CD8-positive, alpha-beta memory T cell (primary cell): ENCODE measurements at regions not wholly inside any gene's neighbourhood (a gene's known extent, or its start where the extent isn't known, plus 50 kb on each side); places are given as distances from the start of the nearest gene placed in this dataset.
A peak's percentile ranks its signal among the peaks of the same experiment; 100 is the strongest.
"Not testable (repeated sequence)": the region's sequence is repeated elsewhere in the genome, so short reads cannot be mapped to it uniquely, and the experiment has no call there.

Experiments
- CTCF ChIA-PET: fragments of 350-600 bp; sonication (Branson Sonifier 250); formaldehyde crosslinking; loops from one replicate; lab custom pipeline; 2021; ENCODE audit warnings: antibody characterized with exemption; lab: Charles Lee
- POLR2A ChIA-PET: fragments of 350-600 bp; sonication (Branson Sonifier 250); formaldehyde crosslinking; loops from one replicate; lab custom pipeline; 2021; ENCODE audit warnings: antibody characterized with exemption; lab: Charles Lee
- DNase-seq, 5 donors: peaks; one replicate each; pipeline versions ENCODE4 v3.0.0 to v3.0.0-alpha.2; 2020 to 2022; ENCODE audit warnings: mixed read lengths in 1 of 5
- H3K27ac ChIP-seq: one replicate; pipeline ENCODE4 v1.7.0; 2013; ENCODE audit warnings: low read depth, mild to moderate bottlenecking, low read length, moderate library complexity
- H3K27me3 ChIP-seq: 2 replicates; pipeline ENCODE4 v1.7.0; 2013; ENCODE audit warnings: low read length, mild to moderate bottlenecking; ENCODE audit not compliant: insufficient read depth, poor library complexity, severe bottlenecking
- H3K36me3 ChIP-seq: 2 replicates; pipeline ENCODE4 v1.7.0; 2013; ENCODE audit warnings: mild to moderate bottlenecking, low read length, moderate library complexity; ENCODE audit not compliant: insufficient read depth
- H3K4me1 ChIP-seq: 2 replicates; pipeline ENCODE4 v1.7.0; 2013; ENCODE audit warnings: mild to moderate bottlenecking, low read length, moderate library complexity; ENCODE audit not compliant: insufficient read depth
- H3K4me3 ChIP-seq: 2 replicates; pipeline ENCODE4 v1.7.0; 2013; ENCODE audit warnings: mild to moderate bottlenecking, low read length
- H3K9me3 ChIP-seq: 2 replicates; pipeline ENCODE4 v1.7.0; 2013; ENCODE audit warnings: mild to moderate bottlenecking, low read length
- H3K27ac Mint-ChIP-seq, 8 donors: one replicate each; pipeline ENCODE4 v1.8.0; 2020 to 2021; ENCODE audit warnings: mixed read lengths in 8 of 8, mild to moderate bottlenecking in 6 of 8, inconsistent platforms in 3 of 8, moderate library complexity in 3 of 8
- H3K27me3 Mint-ChIP-seq, 2 donors: one replicate each; pipeline ENCODE4 v1.8.0; 2020 to 2021; ENCODE audit warnings: mixed read lengths in 2 of 2, mild to moderate bottlenecking in 1 of 2, moderate library complexity in 1 of 2
- H3K36me3 Mint-ChIP-seq, 3 donors: one replicate each; pipeline ENCODE4 v1.8.0; 2020 to 2021; ENCODE audit warnings: mixed read lengths in 3 of 3, inconsistent platforms in 1 of 3, mild to moderate bottlenecking in 1 of 3
- H3K4me1 Mint-ChIP-seq, 3 donors: one replicate each; pipeline ENCODE4 v1.8.0; 2020 to 2021; ENCODE audit warnings: mixed read lengths in 3 of 3, inconsistent platforms in 1 of 3, mild to moderate bottlenecking in 1 of 3
- H3K4me3 Mint-ChIP-seq, 7 donors: one replicate each; pipeline ENCODE4 v1.8.0; 2020 to 2021; ENCODE audit warnings: mixed read lengths in 7 of 7, mild to moderate bottlenecking in 6 of 7, moderate library complexity in 4 of 7, inconsistent platforms in 2 of 7
- H3K9me3 Mint-ChIP-seq, 5 donors: one replicate each; pipeline ENCODE4 v1.8.0; 2020 to 2022; ENCODE audit warnings: mixed read lengths in 5 of 5, mild to moderate bottlenecking in 3 of 5, moderate library complexity in 2 of 5, inconsistent platforms in 1 of 5

DNA sequence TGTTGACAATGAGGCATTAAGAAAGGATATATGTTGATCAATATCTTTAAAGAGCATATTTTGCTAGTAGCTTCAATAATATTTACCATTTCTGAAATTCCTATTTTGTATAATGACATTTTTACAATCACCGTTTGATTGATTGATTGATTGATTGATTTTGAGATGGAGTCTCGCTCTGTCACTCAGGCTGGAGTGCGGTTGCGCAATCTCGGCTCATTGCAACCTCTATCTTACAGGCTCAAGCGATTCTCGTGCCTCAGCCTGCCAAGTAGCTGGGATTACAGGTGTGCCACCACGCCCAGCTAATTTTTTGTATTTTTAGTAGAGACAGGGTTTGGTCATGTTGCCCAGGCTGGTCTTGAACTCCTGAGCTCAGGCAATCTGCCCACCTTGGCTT lies 150.9 kb upstream of the TEX13D start:
- POLR2A ChIA-PET, H3K27me3 ChIP-seq, H3K36me3 Mint-ChIP-seq, H3K4me3 ChIP-seq, H3K27ac Mint-ChIP-seq, H3K4me1 Mint-ChIP-seq, DNase-seq, H3K4me3 Mint-ChIP-seq, H3K9me3 Mint-ChIP-seq, H3K4me1 ChIP-seq, H3K27ac ChIP-seq, CTCF ChIA-PET, H3K27me3 Mint-ChIP-seq, H3K36me3 ChIP-seq, H3K9me3 ChIP-seq: not testable (repeated sequence)

DNA sequence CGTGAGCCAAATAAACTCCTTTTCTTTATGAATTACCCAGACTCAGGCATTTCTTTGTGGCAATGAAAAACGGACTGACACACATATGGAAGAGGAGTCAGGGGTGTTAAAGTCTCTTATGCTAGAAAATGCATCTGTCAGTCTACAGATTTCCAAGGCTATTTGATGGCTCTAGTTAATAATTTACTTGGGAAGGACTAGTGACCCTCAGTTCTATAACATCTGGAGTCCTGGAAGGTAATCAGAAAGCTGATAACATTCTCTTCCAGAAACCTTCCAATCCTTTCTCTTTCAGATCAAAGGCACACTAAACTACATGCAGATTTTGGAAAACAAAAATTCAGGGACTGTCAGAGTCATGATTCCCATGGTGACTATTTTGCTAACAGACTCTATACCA lies 142.0 kb upstream of the TEX13D start:
- Histone ChIP-seq H3K4me1 (no peaks in the 10 kb centered on the region), H3K27ac (no peak overlapping the region), H3K4me3 (no peak overlapping the region), H3K9me3 (no peaks in the 10 kb centered on the region), H3K36me3 (no peaks in the 10 kb centered on the region), H3K27me3 (no peaks in the 10 kb centered on the region)
- Mint-ChIP-seq H3K36me3 (no peaks in the 10 kb centered on the region), H3K9me3 (no peaks in the 10 kb centered on the region), H3K4me3 (no peak overlapping the region), H3K27ac (no peak overlapping the region), H3K27me3 (peaks cover 3 to 6% of the 10 kb centered on the region in 2 donors), H3K4me1 (no peaks in the 10 kb centered on the region)
- DNase-seq = no peak
- CTCF ChIA-PET = no interaction called here
- POLR2A ChIA-PET = no interaction called here

DNA sequence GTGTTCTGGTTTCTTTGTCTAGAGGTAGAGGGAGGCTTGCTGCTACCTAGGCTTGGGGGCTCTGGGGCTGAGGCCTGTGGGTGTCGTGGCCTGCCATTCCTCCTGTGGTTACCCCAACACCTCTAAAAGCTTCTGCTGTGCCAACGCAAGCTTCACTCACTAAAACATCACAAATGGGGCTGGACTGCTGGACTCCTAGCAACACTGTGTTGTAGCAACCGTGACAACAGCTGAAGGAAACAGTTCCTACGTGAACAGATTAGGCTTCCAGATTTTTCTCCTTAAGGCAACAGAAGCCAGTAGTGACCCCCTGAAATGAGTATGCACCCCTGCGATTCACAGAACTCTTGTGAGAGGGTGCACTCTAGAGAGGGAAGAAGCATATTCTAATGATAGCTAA lies 138.3 kb upstream of the TEX13D start:
- POLR2A ChIA-PET = no interaction called here

DNA sequence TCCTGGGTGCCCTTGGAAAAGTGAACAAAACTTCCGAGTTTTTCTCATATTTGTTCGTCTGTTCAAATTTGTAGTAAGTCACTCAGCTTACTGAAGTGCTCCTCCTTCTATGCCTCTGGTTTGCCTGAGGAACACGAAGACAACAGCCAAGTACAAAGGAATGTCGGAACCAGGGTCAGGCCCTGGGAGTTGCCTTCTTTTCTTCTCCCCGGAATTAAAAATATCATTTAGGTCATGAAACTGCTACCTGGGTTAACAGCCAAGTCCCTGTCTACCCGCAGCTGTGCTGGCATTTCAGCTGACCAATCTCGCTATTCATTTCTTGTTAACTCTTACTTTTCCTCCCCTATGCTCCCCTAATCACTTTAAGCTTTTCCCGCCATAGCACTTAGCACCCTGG lies 137.6 kb upstream of the TEX13D start:
- Mint-ChIP-seq H3K4me3 (no peak overlapping the region), H3K27ac (no peak overlapping the region), H3K9me3 (no peaks in the 10 kb centered on the region), H3K4me1 (no peaks in the 10 kb centered on the region), H3K27me3 (peaks cover 0 to 9% of the 10 kb centered on the region in 2 donors), H3K36me3 (peaks cover 0 to 4% (median 0%) of the 10 kb centered on the region in 3 donors)
- no peaks in the 10 kb centered on the region for H3K27me3 ChIP-seq
- no peak for DNase-seq
- no peaks in the 10 kb centered on the region for H3K4me1 ChIP-seq
- no peaks in the 10 kb centered on the region for H3K36me3 ChIP-seq
- ChIA-PET POLR2A (no interaction called here), CTCF (no interaction called here)
- H3K27ac ChIP-seq = no peak overlapping the region
- H3K9me3 ChIP-seq = no peaks in the 10 kb centered on the region
- H3K4me3 ChIP-seq = no peak overlapping the region

More for the DNA sequence above, 138.3 kb upstream of the TEX13D start:
- Histone ChIP-seq H3K9me3 (no peaks in the 10 kb centered on the region), H3K27ac (no peak overlapping the region), H3K4me1 (no peaks in the 10 kb centered on the region), H3K36me3 (no peaks in the 10 kb centered on the region), H3K4me3 (no peak overlapping the region), H3K27me3 (no peaks in the 10 kb centered on the region)
- H3K9me3 Mint-ChIP-seq = no peaks in the 10 kb centered on the region
- peaks cover 0 to 6% of the 10 kb centered on the region in 2 donors for H3K27me3 Mint-ChIP-seq
- no peak overlapping the region for H3K27ac Mint-ChIP-seq
- CTCF ChIA-PET = no interaction called here
- H3K36me3 Mint-ChIP-seq = peaks cover 0 to 4% (median 0%) of the 10 kb centered on the region in 3 donors
- no peak for DNase-seq
- no peak overlapping the region for H3K4me3 Mint-ChIP-seq
- H3K4me1 Mint-ChIP-seq = no peaks in the 10 kb centered on the region

DNA sequence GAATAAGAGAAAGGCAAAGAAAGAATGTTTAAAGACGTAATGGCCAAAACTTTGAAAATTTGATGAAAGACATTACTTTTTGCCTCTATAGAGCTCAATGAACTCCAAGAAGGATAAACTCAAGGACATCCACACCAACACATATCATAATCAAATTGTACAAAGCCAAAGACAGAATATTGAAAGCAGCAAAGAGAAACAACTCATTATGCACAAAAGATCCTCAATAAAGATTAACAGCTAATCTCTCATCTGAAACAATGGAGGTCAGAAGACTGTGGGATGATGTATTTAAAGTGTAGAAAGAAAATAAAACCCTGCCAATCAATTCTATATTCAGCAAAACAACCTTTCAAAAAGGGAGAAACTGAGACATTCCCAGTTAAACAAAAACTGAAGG lies 129.1 kb upstream of the TEX13D start:
- Mint-ChIP-seq H3K9me3 (peaks cover 2 to 8% (median 6%) of the 10 kb centered on the region in 5 donors), H3K27me3 (peaks cover 0 to 8% of the 10 kb centered on the region in 2 donors), H3K36me3 (peaks cover 0 to 12% (median 0%) of the 10 kb centered on the region in 3 donors), H3K4me1 (no peaks in the 10 kb centered on the region), H3K27ac (no peak overlapping the region), H3K4me3 (no peak overlapping the region)
- H3K36me3 ChIP-seq = no peaks in the 10 kb centered on the region
- CTCF ChIA-PET = interaction anchor here (1.6 kb wide), 1 partner anchor 25 kb away, joined by 3 read pairs; no protein-coding TSS in a partner anchor
- no peaks in the 10 kb centered on the region for H3K4me1 ChIP-seq
- H3K9me3 ChIP-seq = peaks cover 5% of the 10 kb centered on the region
- POLR2A ChIA-PET = no interaction called here
- DNase-seq = no peak
- no peaks in the 10 kb centered on the region for H3K27me3 ChIP-seq
- no peak overlapping the region for H3K4me3 ChIP-seq
- H3K27ac ChIP-seq = no peak overlapping the region

DNA sequence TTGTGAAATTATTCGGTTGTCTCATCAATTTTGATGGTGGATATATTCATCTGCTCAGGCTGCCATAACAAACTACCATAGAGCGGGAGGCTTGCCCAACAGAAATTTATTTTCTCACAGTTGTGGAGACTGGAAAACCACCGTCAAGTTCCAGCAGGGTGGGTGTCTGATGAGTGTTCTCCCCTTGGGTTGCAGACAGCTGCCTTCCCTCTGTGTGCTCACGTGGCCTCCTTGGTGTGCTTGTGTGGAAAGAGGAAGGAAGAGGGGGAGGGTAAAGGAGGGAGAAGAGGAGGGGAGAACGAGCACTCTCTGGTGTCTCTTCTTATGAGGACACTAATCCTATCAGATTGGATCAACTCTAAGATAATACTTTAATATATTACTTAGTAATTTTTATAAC lies 123.8 kb upstream of the TEX13D start:
- Mint-ChIP-seq H3K27ac (no peak overlapping the region), H3K36me3 (peaks cover 0 to 1% (median 0%) of the 10 kb centered on the region in 3 donors), H3K9me3 (peaks cover 0 to 2% (median 0%) of the 10 kb centered on the region in 5 donors), H3K4me3 (no peak overlapping the region), H3K4me1 (peaks cover 16 to 19% (median 18%) of the 10 kb centered on the region in 3 donors), H3K27me3 (no peaks in the 10 kb centered on the region)
- Histone ChIP-seq H3K4me1 (peaks cover 18% of the 10 kb centered on the region), H3K36me3 (no peaks in the 10 kb centered on the region), H3K4me3 (no peak overlapping the region), H3K27ac (no peak overlapping the region), H3K27me3 (no peaks in the 10 kb centered on the region), H3K9me3 (no peaks in the 10 kb centered on the region)
- DNase-seq = no peak
- ChIA-PET POLR2A (no interaction called here), CTCF (no interaction called here)

DNA sequence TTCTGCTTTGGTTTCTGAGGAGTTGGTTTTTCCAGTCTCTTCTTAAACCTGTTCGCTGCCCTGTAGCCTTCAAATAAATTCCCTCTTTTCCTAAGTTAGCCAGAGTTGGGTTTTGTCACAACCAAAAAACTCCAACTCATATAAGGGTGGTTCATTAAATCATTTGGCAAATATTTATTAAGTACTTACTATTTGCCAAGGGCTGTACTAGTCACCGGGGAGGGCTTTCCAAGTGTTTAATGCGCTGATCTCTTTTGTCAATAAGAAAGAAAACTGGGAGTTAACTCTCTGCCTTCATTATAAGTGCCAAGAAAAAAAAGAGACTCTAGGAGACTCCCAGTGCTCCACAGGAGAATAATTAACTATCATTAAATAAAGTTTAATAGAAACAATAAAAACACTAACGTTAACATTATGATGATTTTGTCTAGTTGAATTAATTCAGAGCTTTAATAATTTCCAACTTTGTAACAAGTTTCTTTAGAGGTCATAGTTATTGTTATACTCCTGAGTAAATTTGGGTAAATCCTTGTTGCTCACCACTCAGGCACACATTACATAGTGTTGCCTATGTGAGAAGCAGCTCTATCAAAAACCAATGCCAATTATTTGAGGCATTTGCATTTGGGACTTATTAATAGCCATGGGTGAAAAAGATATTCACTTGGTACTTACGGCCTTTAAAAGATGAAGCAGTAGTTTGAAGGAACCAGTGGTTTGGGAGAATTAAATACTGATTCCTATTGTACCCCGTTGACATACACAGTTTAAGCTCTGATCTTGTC lies 122.5 kb upstream of the TEX13D start:
- no peak for DNase-seq
- Histone ChIP-seq H3K4me3 (no peak overlapping the region), H3K4me1 (peaks cover 25% of the 10 kb centered on the region), H3K27ac (no peak overlapping the region), H3K9me3 (no peaks in the 10 kb centered on the region), H3K27me3 (no peaks in the 10 kb centered on the region), H3K36me3 (no peaks in the 10 kb centered on the region)
- peaks cover 22 to 27% (median 26%) of the 10 kb centered on the region in 3 donors for H3K4me1 Mint-ChIP-seq
- no peak overlapping the region for H3K27ac Mint-ChIP-seq
- no peaks in the 10 kb centered on the region for H3K9me3 Mint-ChIP-seq
- ChIA-PET CTCF (interaction anchor here (1.1 kb wide), 1 partner anchor 11 kb away, joined by 4 read pairs; no protein-coding TSS in a partner anchor), POLR2A (no interaction called here)
- peaks cover 0 to 1% (median 0%) of the 10 kb centered on the region in 3 donors for H3K36me3 Mint-ChIP-seq
- H3K27me3 Mint-ChIP-seq = no peaks in the 10 kb centered on the region
- H3K4me3 Mint-ChIP-seq = no peak overlapping the region

DNA sequence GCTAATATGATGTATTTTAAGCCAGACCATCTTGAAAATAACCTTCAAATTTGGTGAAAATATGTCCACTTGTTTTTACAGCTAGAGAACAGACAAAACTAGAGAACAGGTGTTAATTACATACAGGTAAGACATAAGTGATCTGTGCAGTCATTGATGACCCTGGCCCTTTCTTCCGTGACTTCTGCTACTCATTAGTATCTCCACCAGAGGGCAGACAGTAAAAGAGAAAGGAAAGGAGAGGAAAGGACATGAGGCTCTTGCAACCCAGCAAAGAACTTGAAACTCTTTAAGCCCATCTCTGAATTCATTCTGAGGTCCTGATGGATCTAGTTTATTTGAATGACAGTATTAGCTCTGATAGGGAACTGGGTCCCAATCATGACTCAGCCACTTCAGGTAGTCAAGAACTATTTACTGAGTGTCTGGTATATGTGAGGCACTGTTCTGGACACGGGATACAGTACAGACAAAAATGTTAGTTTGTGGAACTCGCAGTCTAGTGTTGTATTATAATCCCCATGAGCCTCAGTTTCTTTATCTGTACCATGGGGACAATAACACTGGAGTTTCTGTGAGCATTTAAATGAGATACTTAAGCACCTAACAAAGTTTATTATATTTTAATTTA lies 121.0 kb upstream of the TEX13D start:
- Histone ChIP-seq H3K9me3 (no peaks in the 10 kb centered on the region), H3K36me3 (no peaks in the 10 kb centered on the region), H3K4me1 (peaks cover 39% of the 10 kb centered on the region), H3K27ac (no peak overlapping the region), H3K4me3 (no peak overlapping the region), H3K27me3 (no peaks in the 10 kb centered on the region)
- Mint-ChIP-seq H3K27ac (peak overlapping the region in 2 of 8 donors; percentile 16 to 59), H3K36me3 (peaks cover 0 to 1% (median 0%) of the 10 kb centered on the region in 3 donors), H3K4me3 (no peak overlapping the region), H3K4me1 (peaks cover 37 to 41% (median 40%) of the 10 kb centered on the region in 3 donors), H3K9me3 (no peaks in the 10 kb centered on the region), H3K27me3 (no peaks in the 10 kb centered on the region)
- peak in 3 of 5 donors; percentile 39 to 50 (median 41) for DNase-seq
- ChIA-PET POLR2A (interaction anchor here (0.8 kb wide), 1 partner anchor 183 kb away, joined by 3 read pairs; no protein-coding TSS in a partner anchor), CTCF (interaction anchor here (0.6 to 1.4 kb wide), 8 partner anchors 9 to 177 kb away, joined by 3 to 7 read pairs (median 4); partner anchors contain the start of gene SH2D1A)
